HG02759 (cell line): ENCODE measurements at regions not wholly inside any gene's neighbourhood (a gene's known extent, or its start where the extent isn't known, plus 50 kb on each side); places are given as distances from the start of the nearest gene placed in this dataset.

Source experiments
- ATAC-seq: cut with Tn5 transposase; IDR thresholded peaks from one replicate; pipeline ENCODE4 v1.9.1; 2021; ENCODE audit warnings: mild to moderate bottlenecking, moderate library complexity; ENCODE audit not compliant: unreplicated experiment

GRCh38 chr12:46908936-46909635, 83.3 kb upstream of the SLC38A4 start:
- ATAC-seq = no peak

- no peak for ATAC-seq
Observed at GRCh38 chr12:46910830-46911229, 85.0 kb upstream of the SLC38A4 start.

- no peak for ATAC-seq
Observed at GRCh38 chr12:46914336-46914735, 88.5 kb upstream of the SLC38A4 start.

- ATAC-seq = no peak
Observed at GRCh38 chr12:46915082-46915481, 89.3 kb upstream of the SLC38A4 start.

GRCh38 chr12:46915836-46916235, 90.0 kb upstream of the SLC38A4 start:
- no peak for ATAC-seq

- no peak for ATAC-seq
Observed at GRCh38 chr12:46916796-46917419, 91.1 kb upstream of the SLC38A4 start.

GRCh38 chr12:46917821-46918220, 92.0 kb upstream of the SLC38A4 start:
- no peak for ATAC-seq

GRCh38 chr12:46918631-46919030, 92.8 kb upstream of the SLC38A4 start:
- no peak for ATAC-seq

- ATAC-seq = no peak
Observed at GRCh38 chr12:46919666-46920400, 94.0 kb upstream of the SLC38A4 start.

GRCh38 chr12:46920499-46920898, 94.7 kb upstream of the SLC38A4 start:
- peak; percentile 80 for ATAC-seq

GRCh38 chr12:46921048-46921763, 95.4 kb upstream of the SLC38A4 start:
- peak; percentile 15 for ATAC-seq

- ATAC-seq = no peak
Observed at GRCh38 chr12:46921764-46922133, 96.0 kb upstream of the SLC38A4 start.

GRCh38 chr12:46926526-46926925, 100.7 kb upstream of the SLC38A4 start:
- ATAC-seq = no peak

- ATAC-seq = no peak
Observed at GRCh38 chr12:46930101-46930500, 104.3 kb upstream of the SLC38A4 start.

GRCh38 chr12:46933947-46934346, 108.2 kb upstream of the SLC38A4 start:
- ATAC-seq = no peak

- ATAC-seq = no peak
Observed at GRCh38 chr12:46934374-46935111, 108.7 kb upstream of the SLC38A4 start.

GRCh38 chr12:46935271-46935847, 109.6 kb upstream of the SLC38A4 start:
- ATAC-seq = no peak

- ATAC-seq = no peak
Observed at GRCh38 chr12:46936042-46936441, 110.2 kb upstream of the SLC38A4 start.

GRCh38 chr12:46938071-46938678, 112.4 kb upstream of the SLC38A4 start:
- no peak for ATAC-seq

- ATAC-seq = no peak
Observed at GRCh38 chr12:46941981-46942380, 116.2 kb upstream of the SLC38A4 start.
